ENCODE measurements at regions not wholly inside any gene's neighbourhood (a gene's known extent, or its start where the extent isn't known, plus 50 kb on each side); places are given as distances from the start of the nearest gene placed in this dataset.
A peak's percentile ranks its signal among the peaks of the same experiment; 100 is the strongest.

DNA sequence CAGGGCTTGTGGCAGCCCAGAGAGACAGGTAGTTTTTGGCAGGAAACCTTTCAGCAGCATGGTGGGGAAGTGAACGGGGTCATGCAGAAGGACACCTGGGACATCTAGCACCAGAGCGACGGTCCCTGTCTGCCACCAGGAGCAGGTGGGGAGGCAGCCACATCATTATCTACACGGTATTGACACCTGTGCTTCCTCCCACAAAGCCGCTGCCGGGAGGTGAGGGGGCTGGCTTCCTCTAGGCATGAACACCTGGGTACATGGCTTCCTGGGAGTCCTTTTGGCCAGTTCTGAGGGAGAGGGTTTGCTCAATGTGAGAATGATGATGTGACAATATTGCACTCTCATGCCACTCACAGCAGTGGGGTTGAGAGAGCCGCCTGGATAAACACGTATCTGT lies 275.2 kb downstream of the ACTR3B start:
- Histone ChIP-seq H3K36me3 (no peaks in the 10 kb centered on the region), H3K9me3 (no peaks in the 10 kb centered on the region), H3K27ac (no peak overlapping the region), H3K4me1 (no peaks in the 10 kb centered on the region), H3K4me3 (no peak overlapping the region), H3K27me3 (no peaks in the 10 kb centered on the region)
- DNase-seq = no peak
- 75 to 86% methylated on average over 5 to 8 of the region's 8 CpGs for WGBS, 2 donors
- no peak for ATAC-seq (ENCODE audit: low FRiP score in 2 of 2)
- TF ChIP-seq EP300 (IDR thresholded peaks at IDR 0.05) (no peak), POLR2A (IDR thresholded peaks at IDR 0.05) (no peak), POLR2AphosphoS5 (IDR thresholded peaks at IDR 0.05) (no peak)
- TF ChIP-seq, protein P1, sequence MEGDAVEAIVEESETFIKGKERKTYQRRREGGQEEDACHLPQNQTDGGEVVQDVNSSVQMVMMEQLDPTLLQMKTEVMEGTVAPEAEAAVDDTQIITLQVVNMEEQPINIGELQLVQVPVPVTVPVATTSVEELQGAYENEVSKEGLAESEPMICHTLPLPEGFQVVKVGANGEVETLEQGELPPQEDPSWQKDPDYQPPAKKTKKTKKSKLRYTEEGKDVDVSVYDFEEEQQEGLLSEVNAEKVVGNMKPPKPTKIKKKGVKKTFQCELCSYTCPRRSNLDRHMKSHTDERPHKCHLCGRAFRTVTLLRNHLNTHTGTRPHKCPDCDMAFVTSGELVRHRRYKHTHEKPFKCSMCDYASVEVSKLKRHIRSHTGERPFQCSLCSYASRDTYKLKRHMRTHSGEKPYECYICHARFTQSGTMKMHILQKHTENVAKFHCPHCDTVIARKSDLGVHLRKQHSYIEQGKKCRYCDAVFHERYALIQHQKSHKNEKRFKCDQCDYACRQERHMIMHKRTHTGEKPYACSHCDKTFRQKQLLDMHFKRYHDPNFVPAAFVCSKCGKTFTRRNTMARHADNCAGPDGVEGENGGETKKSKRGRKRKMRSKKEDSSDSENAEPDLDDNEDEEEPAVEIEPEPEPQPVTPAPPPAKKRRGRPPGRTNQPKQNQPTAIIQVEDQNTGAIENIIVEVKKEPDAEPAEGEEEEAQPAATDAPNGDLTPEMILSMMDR (IDR thresholded peaks at IDR 0.05) = no peak

GRCh38 chr7:153036396-153037063 lies 277.0 kb downstream of the ACTR3B start:
- Histone ChIP-seq H3K36me3 (no peaks in the 10 kb centered on the region), H3K27me3 (no peaks in the 10 kb centered on the region)
- ATAC-seq (ENCODE audit: low FRiP score in 2 of 2) = no peak

GRCh38 chr7:153043440-153043839 lies 283.9 kb downstream of the ACTR3B start:
- DNase-seq = peak in 1 of 2 donors; percentile 42
- no peaks in the 10 kb centered on the region for H3K27me3 ChIP-seq
- no peak overlapping the region for H3K4me3 ChIP-seq
- no peak for TF ChIP-seq EP300 (IDR thresholded peaks at IDR 0.05)
- no peak for TF ChIP-seq POLR2AphosphoS5 (IDR thresholded peaks at IDR 0.05)
- TF ChIP-seq, protein P1 (IDR thresholded peaks at IDR 0.05) = no peak
- no peak for TF ChIP-seq POLR2A (IDR thresholded peaks at IDR 0.05)
- 78 to 83% methylated on average over 2 to 9 of the region's 9 CpGs for WGBS, 2 donors
- no peaks in the 10 kb centered on the region for H3K4me1 ChIP-seq
- no peak for ATAC-seq (ENCODE audit: low FRiP score in 2 of 2)
- no peaks in the 10 kb centered on the region for H3K36me3 ChIP-seq
- no peaks in the 10 kb centered on the region for H3K9me3 ChIP-seq
- no peak overlapping the region for H3K27ac ChIP-seq

More at GRCh38 chr7:153036396-153037063, 277.0 kb downstream of the ACTR3B start:
- 68 to 76% methylated on average over 4 of the region's 4 CpGs for WGBS, 2 donors
- Histone ChIP-seq H3K9me3 (no peaks in the 10 kb centered on the region), H3K27ac (no peak overlapping the region), H3K4me3 (no peak overlapping the region), H3K4me1 (no peaks in the 10 kb centered on the region)
- no peak for TF ChIP-seq POLR2A (IDR thresholded peaks at IDR 0.05)
- TF ChIP-seq EP300 (IDR thresholded peaks at IDR 0.05) = no peak
- TF ChIP-seq, protein P1 (IDR thresholded peaks at IDR 0.05) = no peak
- no peak for TF ChIP-seq POLR2AphosphoS5 (IDR thresholded peaks at IDR 0.05)
- DNase-seq = no peak

DNA sequence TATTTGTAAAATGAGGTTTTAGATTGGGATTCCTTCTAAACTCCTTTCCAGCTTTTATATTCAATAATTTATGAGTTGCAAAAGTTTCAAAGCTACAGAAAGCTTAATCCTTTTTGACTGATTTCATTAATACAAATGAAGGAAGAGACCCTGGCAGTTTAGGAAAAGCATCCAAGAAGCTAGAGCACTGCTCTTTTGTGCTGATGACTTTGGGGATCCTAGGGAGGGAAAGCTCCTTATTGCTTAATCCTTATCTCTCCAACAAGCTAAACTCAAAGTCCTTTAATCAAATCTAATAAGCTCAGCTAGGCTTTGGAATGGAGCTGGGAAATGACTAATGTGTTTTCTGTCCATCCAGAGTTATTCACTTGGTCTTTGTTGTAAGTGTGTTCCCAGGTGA lies 285.4 kb downstream of the ACTR3B start:
- Histone ChIP-seq H3K36me3 (no peaks in the 10 kb centered on the region), H3K27me3 (no peaks in the 10 kb centered on the region), H3K9me3 (no peaks in the 10 kb centered on the region), H3K27ac (no peak overlapping the region), H3K4me1 (no peaks in the 10 kb centered on the region), H3K4me3 (no peak overlapping the region)
- DNase-seq (no peak), ATAC-seq (ENCODE audit: low FRiP score in 2 of 2) (no peak)
- no peak for TF ChIP-seq EP300 (IDR thresholded peaks at IDR 0.05)

- Histone ChIP-seq H3K4me1 (no peaks in the 10 kb centered on the region), H3K9me3 (no peaks in the 10 kb centered on the region), H3K4me3 (no peak overlapping the region), H3K27ac (no peak overlapping the region), H3K27me3 (no peaks in the 10 kb centered on the region), H3K36me3 (no peaks in the 10 kb centered on the region)
- WGBS, 2 donors = 85 to 90% methylated on average over 20 to 21 of the region's 21 CpGs
- TF ChIP-seq, protein P1 (IDR thresholded peaks at IDR 0.05) = no peak
- no peak for TF ChIP-seq POLR2A (IDR thresholded peaks at IDR 0.05)
- TF ChIP-seq EP300 (IDR thresholded peaks at IDR 0.05) = no peak
- no peak for TF ChIP-seq POLR2AphosphoS5 (IDR thresholded peaks at IDR 0.05)
- ATAC-seq (ENCODE audit: low FRiP score in 2 of 2) (no peak), DNase-seq (peak in 1 of 2 donors; percentile 49)
Observed at GRCh38 chr7:153047079-153047959, 287.8 kb downstream of the ACTR3B start.
